ENCODE measurements at regions not wholly inside any gene's neighbourhood (a gene's known extent, or its start where the extent isn't known, plus 50 kb on each side); places are given as distances from the start of the nearest gene placed in this dataset.
"Not testable (repeated sequence)": the region's sequence is repeated elsewhere in the genome, so short reads cannot be mapped to it uniquely, and the experiment has no call there.

DNA sequence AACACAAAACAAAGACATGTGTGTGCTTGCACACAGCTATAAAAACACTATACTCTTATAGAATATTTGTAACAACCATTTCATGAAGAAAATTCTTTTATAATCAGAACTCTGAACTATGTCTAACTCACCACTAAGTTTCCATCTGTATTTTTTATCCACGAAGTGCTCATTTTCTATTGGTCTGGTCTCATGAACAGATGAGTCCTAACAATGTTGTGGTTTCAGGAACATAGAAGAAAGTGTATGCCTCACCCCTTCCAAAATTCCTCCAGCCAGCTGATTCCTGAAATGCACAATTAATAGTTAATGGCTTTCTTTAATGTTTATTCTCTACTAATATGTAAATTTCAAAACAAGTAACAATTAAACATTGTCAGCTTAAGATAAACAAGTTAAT is 325.3 kb upstream of the GRAMD2B start:
- DNase-seq = no peak

DNA sequence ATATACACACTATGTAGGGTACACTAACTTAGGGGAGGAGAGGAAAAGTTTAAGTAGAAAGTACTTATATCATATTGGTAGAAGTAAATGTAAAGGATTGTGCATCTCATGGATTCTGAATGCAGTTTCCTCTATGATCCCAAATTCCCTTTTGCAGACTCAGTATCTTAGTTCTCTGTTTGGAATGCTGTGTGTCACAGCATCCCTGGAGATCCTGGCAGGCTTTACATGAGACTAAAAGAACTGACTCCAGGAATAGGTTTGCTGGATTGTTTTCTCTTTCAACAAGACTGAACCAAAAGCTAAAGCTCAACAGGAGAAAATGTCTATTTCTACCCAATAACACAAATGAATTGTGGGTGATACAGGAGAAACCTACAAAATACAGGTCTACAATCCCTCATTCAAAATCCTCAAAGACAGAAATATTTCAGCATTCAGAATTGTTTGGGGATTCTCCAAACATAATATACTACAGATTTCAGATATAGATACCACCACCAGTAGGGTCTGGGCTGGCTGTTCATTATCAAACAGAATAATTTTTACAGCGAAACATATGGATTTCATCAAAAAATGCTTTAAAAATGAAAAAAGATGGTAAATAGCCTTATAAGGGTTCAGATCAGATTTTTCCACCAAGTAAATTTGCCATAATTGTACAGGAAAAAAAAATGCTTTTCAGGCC is 324.7 kb upstream of the GRAMD2B start:
- DNase-seq = no peak

DNA sequence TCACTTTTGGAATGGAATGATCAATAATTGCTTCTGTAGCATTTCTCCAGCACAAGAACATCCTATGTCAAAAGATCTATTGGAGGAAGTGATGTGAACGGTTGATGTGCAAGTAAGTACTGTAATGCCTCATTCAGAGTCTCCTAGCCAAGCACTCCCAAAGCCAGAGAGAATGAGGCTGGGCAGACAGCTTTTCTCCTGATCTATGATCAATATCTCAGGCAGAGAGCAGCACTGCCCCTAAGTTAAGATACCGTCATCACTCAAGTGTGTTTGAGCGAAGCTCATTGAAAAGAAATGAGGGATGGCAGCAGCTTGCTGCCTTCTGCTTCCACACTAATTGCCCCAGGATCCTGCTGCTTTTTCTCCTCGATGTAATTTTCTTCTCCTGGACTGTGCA is 324.1 kb upstream of the GRAMD2B start:
- DNase-seq = no peak

DNA sequence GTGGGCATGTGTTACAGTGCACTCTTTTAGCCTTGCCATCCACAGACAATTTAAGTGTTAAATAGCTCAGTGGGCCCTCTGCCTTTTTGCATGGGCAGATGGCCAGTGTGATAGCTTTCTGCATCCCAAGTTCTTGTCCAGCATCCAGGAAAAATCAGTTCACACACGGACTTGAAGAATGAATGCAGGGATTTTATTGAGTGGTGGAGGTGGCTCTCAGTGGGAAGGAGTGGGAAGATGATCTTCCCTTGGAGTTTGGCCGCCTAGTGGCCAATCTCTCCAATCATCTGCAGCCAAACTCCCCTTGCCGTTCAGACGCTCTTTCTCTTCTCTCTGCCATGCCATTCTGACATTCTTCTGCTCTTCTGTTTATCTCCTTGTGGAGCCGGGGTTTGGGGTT is 322.4 kb upstream of the GRAMD2B start:
- peak; percentile 22 for DNase-seq

DNA sequence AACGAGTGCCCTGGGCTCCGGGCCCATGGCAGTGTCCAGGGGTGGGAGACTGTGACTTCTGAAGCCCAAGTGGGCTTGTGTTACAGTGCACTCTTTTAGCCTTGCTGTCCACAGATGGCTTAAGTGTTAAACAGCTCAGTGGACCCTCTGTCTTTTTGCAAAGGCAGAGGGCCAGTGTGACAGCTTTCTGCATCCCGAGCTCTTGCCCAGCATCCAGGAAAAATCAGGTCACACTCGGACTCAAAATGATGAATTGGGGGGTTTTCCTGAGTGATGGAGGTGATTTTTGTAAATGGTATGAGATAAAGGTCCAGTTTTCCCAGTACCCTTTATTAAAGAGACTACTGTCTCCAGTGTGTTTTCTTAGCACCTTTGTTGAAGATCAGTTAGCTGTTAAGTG is 321.3 kb upstream of the GRAMD2B start:
- DNase-seq = no peak

DNA sequence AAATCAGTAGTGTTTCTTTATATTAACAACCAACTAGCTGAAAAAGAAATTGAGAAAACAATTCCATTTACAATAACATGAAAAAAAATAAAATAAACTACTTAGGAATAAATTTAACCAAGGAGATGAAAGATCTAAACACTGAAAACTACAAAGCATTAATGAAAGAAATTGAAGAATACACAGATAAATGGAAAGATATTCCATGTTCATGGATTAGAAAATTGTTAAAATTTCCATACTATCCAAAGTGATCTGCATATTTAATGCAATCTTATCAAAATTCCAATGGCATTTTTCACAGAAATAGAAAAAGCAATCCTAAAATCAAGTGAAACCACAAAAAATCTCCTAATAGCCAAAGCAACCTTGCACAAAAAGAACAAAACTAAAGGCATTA is 320.2 kb upstream of the GRAMD2B start:
- DNase-seq = no peak

DNA sequence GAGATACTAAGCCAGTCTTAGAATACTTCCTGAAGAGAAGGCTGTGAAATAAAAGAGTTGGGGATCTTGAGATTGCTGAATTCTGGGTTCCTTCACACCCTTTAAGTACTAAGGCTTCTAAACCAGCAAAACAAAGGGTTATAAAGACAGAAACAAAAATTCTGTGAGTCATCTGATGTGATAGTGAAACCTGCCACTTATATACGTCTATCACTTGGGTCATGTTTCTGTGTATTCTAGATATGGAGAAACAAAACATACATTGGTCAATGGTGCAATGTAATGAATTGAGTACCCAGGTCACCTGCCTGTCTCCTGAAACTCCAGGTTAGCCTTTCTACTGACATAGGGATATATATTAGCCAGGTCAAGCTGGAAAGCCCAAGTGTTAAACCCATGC is 319.3 kb upstream of the GRAMD2B start:
- DNase-seq = no peak

DNA sequence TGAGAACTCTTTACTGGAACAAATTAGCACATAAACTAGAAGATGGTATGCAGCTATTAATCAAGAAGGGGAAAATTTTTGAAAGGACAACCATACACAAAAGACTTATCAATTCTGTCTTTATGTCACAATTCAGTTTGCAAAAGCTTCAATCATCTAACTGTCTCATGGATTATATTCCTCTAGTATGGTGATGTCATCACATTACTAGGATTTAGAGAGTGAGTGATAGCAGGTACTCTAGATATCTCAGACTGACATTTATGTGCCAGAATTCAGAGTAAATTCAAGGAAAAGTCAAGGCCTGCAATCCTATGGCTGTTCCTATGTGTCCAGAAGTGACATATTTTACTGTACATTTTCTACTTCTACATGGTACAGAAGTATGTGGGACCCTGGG is 318.9 kb upstream of the GRAMD2B start:
- DNase-seq = no peak

DNA sequence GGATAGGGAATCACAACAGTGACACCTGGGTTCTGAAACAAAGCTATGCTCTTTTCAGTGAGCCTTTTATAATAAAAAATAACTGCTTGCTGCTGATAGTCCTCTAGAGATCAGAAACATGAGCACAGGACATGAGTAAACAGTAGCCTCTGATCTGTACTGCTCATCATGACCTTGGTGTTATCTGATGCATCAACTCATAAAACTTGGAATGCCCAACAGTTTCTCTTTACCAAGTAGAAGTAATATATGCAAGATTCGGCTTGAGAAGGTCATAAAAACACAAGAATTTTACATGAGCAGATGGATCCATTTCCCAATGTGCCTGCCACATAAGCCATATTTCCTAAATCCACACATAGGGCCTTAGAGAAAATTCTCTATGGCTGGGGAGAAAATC is 318.3 kb upstream of the GRAMD2B start:
- DNase-seq = no peak

DNA sequence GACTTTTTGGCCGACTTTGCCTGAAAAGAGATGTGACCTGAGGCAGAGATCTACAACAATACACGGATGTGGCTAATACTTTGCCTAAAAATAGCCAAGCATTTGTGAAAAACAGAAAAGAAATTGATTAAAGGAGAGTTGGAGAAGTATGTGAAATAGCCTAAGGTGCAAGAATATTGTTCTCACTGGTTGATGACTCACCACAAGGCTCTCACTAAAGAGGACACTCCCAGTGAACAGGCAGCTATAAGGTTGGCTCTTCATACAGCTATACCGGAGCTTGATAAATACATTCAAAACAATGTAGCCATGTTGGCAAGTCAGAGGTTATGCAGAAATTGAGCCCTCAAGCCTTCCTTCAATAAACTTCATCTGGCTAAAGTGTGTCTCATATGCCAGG is 317.2 kb upstream of the GRAMD2B start:
- DNase-seq = no peak

DNA sequence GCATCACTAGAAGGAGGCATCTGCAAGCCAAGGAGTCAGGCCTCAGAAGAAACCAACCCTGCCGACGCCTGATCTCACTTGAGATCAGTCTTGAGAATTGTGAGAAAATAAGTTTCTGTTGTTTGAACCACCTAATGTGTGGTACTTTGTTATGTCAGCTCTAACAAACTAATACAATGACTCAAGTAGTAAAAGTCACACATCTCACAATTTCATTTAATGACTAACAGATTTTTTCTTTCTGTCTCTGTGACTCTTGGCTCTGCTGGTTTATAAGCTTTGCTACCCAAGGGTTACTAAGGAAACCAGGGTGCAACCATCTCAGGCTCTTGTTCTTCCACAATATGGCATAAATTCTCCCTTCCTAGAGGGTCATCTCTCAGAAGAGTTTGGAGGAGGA is 315.8 kb upstream of the GRAMD2B start:
- no peak for DNase-seq

DNA sequence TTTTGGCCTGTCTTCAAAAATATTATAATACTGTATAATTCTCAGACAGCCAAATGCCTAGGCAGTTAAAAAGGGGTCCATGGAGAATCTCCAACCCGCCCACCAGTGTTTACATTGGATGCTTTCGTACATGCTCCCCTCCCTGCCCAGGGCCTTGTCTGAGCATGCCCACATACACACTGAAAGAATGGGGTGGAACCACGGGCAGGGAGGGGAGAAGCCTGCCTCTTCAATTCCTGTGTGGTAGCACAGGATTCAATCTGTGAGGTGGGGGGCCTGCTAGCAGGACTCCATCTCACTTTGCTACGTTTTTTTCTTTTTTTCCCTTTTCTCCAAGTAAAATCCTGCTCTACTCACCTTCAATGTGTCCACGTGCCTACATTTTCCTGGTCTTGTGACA is 314.7 kb upstream of the GRAMD2B start:
- no peak for DNase-seq

DNA sequence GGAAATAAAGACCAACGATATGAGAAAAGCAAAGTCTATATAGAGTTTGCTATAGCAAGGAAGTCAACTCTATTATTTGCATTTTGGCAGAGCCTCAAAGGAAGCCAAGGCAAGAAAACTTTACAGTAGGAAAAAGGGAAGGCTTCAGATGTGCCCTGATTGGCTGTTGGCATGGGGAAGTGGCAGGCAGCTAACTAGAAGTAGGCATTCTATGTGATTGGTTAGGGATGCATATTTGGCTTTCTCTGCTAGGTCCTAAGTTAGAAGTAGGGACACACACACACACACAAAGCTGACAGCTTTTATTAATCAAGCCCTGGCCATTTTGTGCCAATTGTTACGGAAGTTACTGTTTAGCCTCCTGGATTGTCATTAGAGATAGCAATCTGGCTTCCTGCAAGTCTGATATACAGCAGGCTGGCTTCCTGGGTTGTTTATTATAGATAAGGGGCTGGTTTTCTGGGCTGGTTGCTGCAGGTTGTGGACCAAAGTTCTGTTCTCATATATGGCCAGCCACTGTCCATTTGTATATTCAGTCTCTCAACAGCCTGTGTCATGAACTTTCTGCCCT is 308.1 kb upstream of the GRAMD2B start:
- DNase-seq = no peak

DNA sequence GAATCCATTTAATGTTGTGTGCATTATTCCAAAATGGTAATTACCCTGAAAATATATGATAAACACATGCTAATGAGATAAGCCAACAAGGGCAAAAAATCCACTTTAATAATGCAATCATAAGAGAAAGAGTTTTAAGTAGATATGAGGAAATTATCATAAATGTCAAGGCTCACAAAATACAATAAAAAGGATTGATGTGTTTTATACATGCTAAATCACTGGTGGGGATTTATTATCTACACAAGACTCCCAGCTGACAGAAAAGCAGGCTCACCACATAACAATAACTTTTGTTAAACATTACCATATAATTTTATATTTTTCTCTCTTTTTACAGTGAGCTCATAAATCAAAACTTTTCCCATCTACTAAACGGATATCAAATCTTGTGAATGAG is 306.2 kb upstream of the GRAMD2B start:
- no peak for DNase-seq

DNA sequence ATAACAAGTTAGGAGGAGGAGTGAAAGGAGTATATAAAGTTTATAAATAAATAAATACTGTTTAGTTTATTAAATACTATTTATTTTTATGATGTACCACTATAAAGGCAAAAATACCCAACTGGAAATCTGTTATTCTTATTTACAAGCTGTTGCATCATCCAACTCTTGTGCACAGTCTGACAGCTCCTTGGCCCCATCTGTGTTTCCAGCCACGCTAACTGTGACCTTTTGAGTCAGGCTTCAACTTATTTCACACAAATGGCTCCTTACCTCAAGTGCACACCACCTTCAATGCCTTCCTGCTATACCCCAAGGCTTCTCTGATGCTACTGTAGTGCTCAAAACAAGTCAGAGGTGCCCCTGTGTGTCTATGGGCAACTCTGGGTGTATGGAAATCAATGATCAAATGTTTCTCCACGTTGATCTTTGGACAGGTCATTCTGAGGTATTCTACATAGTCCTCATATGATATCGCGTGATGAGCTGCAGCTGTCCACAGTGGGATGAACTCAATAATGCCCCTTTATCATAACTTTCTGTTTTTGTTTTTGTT is 303.2 kb upstream of the GRAMD2B start:
- DNase-seq = no peak

DNA sequence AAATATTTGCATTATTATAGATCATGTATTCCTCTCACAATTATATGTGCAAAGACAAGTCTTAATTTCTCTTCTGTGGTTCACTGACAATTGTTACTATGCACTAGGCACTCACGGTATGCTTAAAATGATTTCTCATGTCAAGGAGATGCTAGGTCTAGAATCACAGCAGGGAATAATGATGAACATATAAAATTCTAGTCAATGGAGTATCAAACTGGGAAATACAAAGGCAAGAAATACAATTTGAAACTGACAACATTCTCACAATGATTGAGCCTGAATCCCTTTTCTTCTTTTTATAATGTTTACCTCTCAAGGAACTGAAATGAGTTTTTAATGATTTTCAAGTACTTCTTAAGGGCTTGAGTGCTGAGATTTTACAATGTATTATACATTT is 302.3 kb upstream of the GRAMD2B start:
- DNase-seq = no peak

DNA sequence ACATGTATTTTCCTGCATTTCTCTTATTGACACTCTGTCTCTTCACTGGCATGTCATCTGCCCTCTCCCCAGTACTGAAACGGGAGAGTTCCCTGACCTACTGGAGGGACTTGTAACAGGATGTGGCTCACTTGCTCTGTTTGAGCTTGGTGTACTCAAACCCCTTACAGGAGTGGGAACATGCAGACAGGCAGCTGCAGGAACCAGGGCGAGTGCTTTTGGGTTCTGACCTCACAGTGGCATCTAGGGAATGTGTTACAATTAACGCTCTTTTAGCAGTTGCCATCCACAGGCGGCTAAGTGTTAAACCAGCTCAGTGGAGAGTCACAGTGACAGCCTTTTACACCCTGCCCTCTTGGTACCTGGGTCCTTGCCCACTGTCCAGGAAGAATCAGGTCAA is 300.3 kb upstream of the GRAMD2B start:
- no peak for DNase-seq

DNA sequence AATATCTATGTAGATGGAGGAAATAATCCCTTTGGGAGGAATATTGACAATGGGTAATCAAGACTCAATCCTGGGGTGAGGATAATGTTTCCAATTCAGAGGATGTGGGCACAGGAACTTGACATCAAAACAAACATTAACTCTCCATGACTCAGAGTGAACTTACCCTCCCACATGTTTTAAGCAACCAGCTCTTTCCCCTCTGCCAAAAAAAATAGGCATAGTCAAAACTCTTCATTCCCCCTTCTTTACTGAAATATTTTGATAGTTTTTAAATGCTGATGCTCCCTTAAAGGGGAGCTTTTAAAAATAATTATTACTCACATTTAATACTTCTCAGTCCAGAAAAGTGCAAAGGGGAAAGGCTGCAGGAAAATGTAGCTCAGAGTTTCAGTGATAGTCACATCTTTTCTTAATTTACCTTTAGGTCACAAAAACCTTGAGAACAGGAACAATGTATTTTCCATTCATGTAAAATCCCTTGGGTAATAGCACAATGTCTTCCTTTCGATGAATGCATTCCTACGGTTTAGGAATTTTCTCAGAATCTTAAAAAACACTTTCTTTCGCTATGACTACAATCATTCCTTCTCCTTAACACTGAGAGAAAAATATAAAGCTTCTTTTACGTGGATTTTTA is 298.4 kb upstream of the GRAMD2B start:
- DNase-seq = no peak

DNA sequence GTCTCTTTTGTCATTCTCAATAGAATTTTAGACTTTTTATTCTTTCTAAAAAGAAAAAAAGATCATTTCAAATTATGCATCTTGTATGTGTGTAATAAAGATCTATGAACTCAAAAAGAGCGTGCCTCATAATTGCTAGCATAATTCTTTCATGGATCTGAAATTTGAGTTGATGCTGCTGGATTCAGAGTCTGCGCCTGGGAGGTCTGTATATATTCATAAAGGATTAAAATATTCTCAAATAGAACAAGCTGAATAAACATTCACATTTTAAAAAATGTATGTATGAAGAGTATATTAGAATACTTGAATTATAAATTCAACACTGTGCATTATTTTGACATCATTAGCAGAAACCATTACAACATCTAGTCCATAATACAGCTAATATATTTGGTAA is 297.8 kb upstream of the GRAMD2B start:
- DNase-seq = no peak

DNA sequence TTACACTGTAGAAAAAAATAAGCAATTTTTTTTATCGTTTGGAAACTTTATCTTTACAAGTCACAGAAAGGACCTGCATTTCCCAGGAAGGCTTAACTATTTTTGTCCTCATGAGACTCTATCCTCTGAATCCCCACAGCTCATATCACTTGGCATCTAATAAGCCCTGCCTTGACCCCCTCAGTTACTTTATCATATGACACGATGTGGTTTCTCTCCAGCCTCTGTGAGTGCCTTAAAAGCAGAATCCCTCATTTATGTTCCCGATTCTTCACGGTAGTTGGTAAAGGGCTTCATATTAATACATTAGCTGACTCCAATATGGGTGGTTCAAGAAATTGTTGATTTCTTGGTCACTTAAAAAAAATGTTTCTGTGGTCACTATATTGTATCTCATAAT is 296.6 kb upstream of the GRAMD2B start:
- DNase-seq = no peak

DNA sequence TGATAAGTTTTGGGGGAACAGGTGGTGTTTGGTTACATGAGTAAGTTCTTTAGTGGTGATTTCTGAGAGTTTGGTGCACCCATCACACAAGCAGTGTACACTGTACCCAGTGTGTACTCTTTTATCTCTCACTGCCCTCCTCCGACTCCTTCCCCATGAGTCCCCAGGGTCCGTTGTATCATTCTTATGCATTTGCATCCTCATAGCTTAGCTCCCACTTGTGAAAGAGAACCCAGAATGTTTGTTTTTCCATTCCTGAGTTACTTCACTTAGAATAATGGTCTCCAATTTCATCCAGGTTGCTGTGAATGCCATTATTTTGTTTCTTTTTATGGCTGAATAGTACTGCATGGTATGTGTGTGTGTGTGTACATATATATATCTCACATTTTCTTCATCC is 295.8 kb upstream of the GRAMD2B start:
- DNase-seq = not testable (repeated sequence)

DNA sequence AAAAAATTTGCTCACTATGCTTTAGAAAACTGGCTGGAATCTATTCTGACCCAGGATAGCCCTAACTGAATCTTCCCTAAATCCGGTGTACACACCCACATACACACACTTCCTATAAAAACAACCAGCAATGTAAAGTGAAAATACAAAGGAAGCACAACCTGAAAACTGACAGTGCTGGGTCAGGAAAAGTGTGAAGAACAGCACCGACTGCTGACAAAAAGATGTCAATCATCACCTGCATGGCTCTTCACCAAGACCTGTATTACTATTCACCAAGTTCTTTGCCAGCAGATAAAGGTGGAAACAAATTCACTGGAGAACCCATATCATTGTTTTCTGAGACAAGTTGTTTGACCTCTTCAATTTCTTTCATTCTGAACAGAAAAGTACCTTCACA is 293.8 kb upstream of the GRAMD2B start:
- DNase-seq = no peak

DNA sequence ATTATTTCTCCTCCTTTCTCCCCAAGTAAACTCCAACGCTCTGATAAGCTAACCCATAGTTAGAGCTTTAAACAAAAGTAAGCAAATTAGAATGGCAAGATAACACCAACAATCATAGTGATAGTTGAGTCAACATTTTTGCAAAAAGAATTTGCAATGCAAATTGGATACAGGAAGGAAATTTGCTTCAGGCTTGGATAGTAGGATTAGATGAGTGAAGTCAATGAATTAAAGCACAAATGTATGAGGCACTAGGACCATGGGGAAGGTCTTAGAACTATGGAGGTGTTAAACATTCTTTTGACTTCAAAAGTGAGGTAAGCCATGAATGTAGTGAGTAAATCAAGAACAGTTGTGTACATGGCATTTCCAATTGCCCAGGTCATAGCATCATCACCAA is 289.8 kb upstream of the GRAMD2B start:
- DNase-seq = no peak

DNA sequence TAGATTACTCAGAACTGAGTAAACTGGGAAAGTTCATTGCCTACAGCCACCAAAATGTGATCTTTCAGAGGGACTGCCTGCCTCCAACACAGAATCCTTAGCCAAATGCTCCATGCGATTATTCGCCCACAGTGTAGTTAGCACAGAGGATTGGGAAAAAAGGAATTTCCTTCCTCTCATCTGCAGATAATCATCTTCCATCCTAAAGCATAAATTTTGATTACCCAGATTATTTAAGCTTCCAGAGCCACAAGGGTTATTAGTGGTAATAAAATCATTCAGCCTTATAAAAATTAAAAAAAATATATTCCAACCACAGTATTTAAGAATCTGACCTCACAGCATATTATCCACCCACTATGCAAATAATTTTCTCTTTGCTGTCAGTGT is 285.3 kb upstream of the GRAMD2B start:
- no peak for DNase-seq
